Activated CD4-positive, alpha-beta T cell treated with anti-CD3 and anti-CD28 coated beads for 48 hours (primary cell): ENCODE measurements at regions not wholly inside any gene's neighbourhood (a gene's known extent, or its start where the extent isn't known, plus 50 kb on each side); places are given as distances from the start of the nearest gene placed in this dataset.

Source experiments
- DNase-seq: peaks from one replicate; pipeline ENCODE4 v3.0.0-alpha.2; 2020

DNA sequence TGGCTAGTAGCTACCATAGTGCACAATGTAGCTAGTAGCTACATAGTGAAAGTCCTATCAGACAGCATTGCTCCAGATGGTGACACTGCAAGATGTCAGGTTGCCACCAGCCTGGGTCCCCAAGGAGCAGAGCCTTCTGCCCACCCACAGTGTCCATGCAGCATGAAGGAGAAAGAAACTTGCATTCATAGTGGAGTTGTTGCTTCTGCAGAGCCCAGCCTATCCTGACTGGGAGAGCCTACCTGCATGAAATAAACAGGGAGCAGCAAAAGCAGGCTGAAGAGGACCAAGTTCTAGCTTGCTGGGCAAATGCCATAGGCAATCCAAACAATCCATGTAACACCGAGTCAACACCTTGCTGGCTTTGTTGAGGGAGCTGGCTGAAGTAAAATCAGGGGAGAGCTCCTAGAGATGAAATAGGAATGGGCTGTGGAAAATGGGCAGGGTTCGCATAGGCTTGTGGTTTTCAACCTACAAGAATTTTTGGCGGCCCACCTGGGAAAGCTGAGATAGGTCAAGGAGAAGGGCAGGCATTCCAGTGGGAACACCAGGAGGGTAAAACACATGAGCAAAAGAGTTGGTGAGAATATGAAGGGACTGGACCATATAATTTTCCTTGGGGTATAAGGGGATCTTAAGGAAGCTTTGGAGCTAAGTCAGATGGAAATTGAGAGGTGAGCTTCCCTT lies 195.8 kb downstream of the CYP26B1 start:
- no peak for DNase-seq

DNA sequence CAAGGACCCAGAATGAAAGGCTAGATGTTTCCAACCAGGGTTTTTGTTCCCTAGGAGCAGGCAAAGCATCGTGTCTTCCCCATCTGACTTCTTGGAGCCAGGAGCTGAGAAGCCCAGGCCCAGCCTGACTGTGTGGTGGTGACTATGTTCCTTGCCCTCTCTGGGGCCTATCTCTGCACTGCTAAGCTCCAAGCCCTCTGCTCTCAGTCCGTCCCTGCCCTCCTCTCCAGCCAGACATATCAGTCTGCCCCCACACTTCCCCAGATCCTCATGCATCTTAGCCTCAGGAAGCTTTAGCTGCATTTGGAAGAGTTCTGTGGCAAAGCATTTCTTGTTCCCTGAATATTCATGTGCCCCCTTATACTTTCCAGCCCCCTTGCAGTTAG lies 196.6 kb downstream of the CYP26B1 start:
- DNase-seq, result no peak

DNA sequence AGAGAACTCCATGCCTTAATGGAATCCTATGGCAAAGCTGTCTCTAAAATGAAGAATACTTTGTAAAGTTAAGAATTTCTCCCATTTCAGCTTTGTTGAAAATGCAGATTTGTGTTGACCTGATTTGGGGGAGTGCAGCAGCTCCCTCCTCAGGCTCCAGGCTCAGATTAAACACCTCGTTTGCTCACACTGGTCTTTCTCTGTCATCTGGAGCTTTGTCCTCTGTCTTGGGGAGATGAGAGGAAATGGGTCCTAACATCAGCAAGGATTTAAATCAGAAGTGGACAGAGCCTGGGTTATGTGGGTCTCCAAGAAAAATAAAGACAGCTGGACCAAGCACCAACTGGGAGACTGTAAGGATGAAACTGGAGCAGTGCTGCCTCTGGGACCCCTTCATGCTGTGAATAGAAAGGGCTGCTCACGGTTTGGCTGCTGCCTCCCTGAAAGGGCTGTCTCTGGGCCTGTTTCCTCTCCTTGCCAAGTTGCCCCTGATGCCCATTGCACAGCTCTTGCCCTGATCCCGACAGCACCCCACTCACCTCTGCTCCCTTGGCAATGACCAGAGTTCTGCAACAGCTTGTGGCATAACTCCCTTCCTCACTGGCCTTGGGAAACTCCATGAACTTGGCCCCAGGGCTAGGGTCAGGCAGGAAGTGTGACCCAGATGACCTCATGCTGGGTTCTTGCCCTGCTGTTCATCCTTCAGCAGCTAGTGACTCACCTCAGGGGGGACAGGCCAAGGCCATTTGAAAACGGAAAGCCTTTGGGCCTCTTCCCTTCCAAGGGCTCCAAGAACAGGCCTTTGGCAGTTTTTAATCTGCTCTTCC lies 197.2 kb downstream of the CYP26B1 start:
- DNase-seq, result no peak

DNA sequence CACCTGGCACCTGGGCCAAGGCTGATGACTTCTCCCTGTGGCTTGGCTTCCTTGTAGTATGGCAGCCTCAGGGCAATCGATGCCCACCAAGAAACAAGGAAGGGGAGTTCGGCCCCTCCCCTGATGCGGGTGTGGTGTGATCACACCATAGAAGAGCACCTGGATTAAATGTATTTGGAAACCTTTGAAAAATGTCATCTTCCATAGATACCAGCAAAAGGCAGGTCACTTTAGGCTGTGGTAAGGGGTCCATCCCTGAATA lies 198.2 kb downstream of the CYP26B1 start:
- DNase-seq, result no peak

DNA sequence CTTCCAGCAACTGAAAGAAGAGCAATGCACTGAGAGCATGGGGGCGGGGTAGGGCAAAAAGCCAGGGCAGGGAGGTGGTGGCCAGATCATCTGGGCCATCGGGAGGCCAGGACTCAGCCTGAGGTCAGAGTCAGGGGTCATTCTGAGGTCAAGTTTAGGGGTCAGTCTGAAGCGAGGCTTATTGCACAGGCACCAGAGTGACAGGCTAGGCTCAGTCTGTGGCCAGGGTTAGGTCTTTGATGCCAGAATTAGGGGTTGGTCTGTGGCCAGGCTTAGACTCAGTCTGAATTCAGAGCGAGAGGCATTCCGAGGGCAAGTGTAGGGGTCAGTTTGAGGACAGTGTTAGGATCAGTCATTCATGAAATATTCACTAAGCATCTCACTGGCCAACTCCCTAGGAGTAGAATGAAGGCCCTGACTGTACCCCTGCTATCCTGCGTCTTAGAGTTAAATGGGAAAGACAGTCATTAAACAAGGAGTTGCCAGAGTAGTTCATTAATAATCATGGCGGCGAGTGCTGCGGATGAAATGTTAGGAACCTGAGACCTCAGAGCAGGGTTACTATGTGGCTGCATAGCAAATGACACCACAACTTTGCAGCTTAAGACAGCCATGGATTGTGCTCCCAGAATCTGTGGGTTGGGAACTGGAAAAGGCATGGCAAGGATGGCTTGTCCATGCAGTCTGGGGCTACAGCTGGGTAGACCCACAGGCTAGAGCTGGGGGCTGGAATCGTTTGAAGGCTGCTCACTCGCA lies 198.7 kb downstream of the CYP26B1 start:
- no peak for DNase-seq

DNA sequence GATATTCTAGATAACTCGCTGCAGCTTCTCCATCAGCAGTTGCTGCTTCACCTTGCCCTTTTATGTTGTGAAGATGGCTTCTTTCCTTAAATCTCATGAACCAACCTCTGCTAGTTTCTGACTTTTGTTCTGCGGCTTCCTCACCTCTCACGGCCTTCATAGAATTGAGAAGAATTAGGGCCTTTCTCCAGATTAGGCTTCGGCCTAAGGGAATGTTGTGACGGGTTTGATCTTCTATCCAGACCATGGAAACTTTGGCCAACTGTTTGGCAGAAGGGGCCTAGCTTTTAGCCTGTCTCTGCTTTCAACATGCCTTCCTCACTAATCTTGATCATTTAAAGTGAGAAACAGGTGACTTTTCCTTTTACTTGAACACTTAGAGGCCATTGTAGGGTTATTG lies 199.9 kb downstream of the CYP26B1 start:
- no peak for DNase-seq

DNA sequence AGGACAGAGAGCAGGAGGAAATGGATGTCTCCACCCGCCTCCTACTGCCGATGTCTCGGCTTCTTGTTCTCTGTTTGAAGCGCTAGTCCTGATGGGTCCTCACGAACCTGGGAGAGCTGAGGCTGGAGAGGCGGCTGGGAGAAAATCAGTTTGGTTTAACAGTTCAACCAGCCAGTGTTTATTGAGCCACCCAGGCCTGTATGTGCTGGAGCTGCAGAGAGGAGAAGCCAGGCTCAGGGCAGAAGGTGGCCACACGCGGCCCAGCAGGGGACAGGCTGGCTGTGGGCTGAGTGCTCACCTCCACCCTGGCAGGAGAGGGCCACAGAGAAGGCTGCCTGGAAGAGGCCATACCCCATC lies 202.1 kb downstream of the CYP26B1 start:
- DNase-seq, result no peak

DNA sequence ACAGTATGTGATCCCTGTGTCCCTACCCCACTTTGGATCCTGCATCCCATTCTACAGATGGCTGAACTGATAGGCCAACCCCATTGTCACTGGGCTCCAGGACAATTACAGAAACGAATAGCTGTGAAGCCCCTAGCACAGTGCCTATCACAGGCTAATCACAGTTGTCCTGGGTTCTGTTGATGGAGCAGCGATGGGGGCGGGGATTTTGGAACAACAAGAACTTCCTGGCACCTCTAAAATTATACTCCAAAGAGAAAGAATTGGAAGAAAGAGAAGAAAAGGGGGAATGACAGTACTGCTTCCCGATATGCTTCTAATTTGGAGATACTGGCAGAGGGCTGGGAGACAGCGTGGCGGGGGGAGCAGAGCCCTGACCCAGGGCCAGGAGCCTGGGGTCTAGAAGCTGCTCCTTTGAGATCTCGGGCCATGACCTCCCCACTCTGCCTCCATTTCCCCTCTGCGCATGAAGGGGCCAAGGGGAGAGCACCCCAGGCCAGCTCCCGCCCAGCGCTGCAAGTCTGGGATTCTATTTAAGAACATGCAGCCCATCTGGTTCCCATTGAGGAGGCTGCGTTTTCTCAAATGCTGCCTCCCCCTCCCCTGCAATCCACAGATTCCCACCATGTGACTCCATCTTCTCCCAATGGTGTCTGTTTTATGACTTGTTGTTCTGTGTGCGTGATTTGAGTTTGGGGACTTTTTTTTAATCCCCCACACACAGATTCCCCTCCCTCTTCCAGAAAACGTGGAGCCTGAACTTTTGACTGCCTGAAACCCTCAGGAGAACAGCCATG lies 202.7 kb downstream of the CYP26B1 start:
- DNase-seq, result no peak

DNA sequence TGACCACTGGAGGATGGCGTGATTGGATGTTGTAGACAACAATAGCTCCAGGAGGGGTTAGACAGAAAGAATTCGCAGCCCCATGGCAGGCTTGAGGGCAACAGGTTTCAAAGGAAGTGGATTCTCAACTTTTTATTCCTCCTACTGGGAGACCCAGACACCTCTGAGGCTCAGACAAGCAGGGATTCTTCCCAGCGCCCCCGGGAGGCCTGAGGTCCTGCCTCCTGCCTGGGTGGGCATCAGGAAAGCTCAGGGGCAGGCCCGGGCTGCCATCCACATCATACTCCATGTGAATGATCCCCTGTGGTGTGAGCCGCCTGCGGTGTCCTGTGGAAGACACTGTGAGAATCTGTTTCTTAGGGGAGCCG lies 203.5 kb downstream of the CYP26B1 start:
- DNase-seq, result no peak

DNA sequence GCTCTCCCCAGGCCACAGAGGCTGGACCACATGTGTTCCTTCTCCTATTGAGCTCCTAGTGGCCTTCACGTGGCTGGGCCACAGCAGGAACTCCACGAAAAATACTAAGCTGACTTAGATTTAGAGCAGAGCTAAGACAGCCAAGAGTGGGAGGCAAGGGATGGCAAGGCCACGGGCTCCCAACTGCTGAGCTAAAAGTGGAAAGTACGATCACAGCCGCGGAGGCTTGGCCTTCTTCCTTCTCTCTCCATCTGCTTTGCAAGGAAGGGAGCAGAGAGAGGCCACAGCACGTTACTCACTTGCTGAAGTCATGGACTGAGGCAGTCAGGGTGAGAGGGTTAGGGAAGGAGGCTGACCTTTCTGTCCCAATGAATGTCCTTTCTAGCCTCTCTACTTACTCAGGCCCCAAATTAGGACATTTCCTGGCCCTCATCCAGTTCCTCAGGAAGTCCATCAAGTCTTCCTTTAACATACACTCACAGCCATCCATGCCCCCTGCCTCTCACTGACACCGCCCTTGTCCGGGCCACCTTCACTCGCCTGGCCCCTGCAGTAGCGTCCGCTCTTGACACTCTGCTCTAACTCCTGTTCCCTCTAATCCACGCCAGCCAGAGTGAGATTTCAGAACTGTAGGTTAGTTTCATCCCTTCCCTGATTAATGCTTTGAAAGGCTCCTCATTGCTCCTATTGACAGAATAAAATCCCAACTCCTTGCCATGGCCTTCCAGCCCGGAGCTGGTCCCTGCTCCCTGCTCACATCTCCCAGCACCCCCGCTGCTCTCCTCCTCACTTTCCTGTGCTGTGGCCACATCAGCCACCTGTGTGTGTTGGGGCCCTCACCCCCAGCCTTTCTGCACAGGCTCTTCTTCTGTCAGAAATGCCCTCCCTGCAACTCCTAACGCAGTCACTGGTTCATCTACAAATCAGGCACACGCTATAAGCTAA lies 204.2 kb downstream of the CYP26B1 start:
- no peak for DNase-seq

DNA sequence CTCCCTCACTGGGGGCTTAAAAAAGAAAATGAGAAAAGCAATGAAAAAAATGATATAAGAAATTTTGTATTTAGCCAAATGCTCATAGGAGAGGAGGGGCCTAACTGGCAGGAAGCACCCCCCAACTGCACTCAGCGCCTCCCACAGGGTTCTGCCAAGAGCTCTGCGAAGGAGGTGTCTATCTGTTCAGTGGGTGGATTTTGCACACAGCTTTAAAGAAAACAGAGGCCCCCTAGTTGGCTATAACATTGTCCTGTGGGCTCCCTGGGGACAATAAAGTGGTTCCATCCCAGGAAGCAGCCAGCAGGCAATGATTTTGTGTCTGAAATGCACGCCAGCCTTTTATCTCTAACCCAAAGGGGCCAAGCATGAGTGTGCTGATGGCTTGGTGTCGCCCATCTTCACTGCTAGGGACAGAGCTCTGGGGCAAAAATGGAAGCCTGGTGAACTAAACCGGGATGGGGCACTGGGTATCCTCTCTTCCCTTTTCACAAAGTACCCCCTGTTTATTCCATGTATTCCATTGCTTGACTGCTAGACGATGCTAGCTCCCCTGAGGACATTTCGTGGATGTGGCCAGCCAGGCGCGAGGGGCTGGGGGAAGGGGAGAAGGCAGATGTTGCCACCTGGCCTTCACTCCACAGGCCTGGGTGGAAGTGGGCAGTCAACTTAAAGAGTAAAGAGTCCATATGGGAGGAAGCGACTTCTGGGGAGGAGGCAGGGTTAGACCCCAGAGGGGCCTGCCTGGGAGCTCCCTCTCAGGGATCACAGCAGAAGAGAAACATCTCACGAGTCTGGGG lies 205.7 kb downstream of the CYP26B1 start:
- no peak for DNase-seq

DNA sequence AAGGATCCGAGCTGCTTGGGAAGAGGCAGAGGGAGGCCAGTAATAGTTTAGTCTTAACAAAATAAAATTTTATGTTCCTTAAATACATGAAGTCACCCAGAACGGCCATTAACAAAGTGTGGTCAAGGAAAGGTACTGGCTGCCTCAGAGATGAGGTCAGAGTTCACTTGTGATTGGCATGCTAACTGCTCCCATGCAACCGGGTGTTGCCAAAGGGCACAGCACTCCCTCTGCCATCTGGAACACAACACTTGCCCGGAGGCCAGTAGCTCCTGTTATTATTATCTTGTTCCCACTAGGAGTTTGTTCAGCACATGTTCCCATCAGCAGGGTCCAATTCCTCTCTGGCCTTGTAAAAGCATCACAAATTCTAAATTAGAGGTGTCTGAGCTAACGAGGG lies 207.0 kb downstream of the CYP26B1 start:
- DNase-seq, result no peak

DNA sequence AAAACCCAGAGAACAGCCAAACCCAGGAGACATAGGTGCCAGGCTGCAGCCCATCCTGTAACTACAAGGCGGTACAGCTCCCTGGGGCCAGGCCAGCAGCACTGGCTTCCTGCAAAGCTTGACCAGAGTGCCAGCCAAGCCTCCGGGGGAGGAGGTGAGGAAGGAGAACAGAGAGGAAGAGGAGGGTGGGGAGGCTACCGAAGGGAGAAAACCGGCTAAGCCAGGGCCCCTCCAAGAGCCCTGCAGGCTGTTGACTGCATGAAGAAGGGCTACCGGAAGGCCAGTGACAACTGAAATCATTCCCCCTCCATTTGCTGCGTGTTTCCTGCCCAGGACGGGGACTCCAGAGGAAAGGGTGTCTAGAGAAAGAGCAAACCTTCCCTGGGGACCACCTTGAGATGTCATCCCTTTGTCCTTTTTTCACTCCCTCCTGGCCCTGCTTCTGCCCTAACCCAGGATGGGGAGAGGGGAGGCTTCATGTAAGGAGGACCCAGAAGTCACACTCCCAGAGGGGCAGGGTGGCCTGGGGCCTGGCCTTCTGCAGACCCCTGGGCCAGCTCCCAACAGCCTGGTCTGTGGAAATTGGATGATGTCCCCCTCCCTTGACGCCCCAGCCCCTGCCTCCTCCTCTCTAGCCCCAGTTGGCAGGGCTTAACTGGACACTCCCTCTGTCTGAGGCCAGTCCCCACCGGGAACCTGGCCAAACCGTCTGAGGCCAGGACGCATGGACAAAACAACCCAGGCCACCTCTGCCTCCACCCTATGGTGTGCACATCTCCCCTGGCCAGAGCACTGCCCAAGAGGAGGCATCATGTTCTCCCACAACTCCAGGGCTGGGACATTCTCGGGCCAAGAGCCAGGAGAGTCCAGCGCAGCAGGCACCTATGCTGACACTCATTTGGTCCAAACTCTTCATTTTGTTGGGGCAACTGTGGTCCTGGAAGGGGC lies 207.8 kb downstream of the CYP26B1 start:
- no peak for DNase-seq

DNA sequence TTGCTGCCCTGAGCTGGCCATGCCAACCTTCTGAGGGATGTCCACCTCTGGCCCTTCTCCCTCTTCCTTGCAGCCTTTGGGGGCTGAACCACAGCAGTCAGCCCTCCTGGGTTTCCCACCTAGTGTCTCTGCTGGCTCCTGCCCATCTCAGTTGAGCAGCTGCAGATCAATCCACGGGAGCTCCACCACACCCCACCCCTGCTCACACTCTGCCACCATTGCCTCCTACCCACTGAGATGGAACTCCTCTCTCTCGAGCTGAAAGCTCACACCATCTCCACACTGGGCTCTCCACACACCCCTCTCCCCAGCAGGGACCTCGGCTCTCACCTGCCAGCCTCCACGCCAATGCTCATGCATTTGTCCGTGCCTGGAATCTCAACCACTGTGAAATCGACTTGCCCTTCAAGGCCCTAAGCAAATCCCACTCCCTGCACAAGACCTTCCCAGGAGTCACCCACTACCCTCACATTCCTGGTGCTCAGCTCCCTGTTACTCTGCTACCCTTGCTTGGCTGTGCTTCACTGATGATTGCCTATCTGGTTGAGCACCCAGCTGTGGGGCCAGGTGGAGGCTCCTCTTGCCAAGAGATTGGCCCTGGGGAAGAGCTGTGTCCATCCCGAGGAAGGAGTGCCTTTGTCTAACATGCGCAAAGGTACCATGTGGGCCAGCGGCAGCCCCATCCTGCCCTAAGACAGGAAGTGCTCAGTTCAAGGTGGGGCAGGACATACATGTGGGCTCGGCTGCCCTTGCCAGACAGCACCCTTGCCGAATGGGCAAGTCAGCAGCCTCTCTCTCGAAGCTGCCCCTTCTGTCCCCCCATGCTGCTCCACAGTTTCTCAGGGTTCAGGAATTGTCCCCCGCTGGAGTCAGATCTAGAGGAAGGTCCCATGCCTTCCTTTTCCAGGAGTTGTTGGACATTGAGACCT lies 208.7 kb downstream of the CYP26B1 start:
- DNase-seq, result no peak

DNA sequence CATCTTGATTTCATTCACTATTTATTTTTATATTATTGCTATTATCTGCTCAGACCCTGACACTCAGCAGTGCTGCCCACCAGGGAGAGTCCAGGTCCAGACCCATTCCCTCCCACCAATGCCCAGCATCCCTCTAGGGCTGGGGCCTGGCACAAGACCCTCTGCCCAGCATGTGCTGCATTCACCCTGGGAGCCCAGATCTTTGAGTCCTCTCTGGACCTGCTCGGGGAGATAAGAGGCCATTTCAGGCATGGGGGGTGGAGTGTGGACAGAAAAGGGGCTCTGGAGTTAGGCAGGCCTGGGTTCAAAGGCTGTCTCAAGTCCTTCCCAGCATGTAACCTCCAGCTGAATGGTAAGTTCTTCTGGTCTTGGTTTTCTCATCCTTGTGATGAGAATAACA lies 209.6 kb downstream of the CYP26B1 start:
- no peak for DNase-seq

DNA sequence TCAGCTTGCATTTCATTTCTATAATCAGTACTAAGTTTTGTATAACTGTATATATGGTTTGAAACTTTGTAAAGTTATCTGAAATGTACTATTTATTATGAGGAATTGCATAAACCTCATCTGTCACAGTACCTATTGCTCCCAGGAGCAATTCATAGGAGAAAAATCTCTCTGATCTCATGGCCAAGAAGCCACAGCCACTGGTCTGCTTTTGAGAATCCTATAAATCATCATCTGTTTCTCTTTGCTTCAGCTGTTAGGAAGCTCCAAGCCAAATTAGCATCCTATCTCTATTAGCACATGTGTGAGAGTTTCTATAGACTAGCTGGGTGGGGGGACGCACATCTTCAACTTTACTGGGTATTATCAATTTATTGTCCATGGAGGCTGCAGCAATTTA lies 210.3 kb downstream of the CYP26B1 start:
- no peak for DNase-seq

DNA sequence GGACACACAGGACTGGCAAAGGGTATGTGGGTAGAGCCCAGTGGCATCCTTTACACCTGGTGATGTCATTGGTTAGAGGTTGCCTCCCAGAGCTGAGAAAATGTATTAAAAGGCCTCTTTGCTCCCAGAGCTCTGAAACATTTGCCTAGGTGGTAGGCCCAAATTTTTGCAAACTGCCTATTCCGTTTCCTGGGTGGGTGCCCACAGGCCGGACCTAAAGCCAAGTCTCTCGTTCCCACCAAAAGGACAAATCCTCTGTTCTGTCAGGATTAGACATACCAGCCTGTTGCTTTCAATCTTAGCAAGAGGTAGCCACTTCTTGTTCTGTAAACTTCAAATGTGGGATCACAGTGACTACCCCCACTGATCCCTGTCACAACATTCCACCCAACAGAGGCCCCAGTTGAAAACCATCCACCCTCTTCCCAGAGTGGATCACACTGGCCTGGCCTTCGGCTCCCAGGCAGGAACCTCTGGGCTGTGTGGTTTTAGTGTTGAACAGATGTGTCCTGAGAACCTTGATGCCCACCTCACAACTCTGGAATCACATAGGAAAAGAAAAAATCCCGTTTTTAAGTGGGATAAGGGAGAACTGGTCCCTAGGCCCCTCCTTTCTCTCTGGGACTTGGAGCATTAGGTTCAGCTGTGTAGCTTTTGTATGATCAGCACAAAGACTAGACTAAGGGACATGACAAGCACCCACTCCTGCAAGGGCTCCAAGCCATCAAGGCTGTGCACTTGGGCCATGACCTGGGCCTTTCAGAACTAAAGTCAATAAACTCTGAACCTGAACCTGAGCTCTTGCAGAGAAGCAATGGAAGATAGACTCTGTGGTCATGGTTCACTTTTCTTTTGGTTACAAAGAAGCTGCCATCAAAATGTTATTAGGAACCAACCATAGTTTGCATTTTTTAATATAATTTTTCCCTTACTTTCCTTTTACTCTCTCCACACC lies 211.3 kb downstream of the CYP26B1 start:
- DNase-seq, result no peak
